MV-4-11 (cell line): ENCODE measurements at regions not wholly inside any gene's neighbourhood (a gene's known extent, or its start where the extent isn't known, plus 50 kb on each side); places are given as distances from the start of the nearest gene placed in this dataset.
"Not testable (repeated sequence)": the region's sequence is repeated elsewhere in the genome, so short reads cannot be mapped to it uniquely, and the experiment has no call there.

Experiments
- DNase-seq: peaks from one replicate; lab custom pipeline; 2025; lab: John Stamatoyannopoulos, UW

DNA sequence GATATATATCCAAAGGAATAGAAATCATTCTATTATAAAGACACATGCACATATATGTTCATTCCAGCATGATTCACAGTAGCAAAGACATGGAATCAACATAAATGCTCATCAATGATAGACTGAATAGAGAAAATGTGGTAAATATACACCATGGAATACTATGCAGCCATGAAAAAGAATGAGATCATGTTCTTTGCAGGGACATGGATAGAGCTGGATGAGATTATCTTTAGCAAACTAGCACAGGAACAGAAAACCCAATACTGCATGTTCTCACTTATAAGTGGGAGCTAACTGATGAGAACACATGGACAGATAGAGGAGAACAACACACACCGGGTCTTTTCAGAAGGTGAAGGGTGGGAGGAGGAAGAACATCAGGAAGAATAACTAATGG, 1318.6 kb downstream of the PCDH19 start:
- DNase-seq, result no peak

DNA sequence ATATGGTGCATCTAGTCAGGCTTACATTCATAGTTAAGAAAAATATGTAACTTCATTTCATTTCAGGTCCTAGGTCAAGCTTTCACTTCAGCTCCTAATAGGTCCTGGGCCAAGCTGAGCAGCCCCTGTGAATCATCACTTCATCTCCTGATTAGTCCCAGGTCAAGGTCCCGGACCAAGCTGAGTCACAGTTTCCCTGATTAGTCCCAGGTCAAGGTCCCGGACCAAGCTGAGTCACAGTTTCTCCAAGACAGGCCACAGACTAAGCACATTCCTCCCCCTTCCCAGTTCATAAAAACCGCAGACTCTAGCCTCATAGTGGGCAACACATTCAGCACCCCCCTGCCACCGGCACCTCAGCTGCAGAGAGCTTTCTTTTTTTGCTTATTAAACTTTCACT, 1331.8 kb downstream of the PCDH19 start:
- no peak for DNase-seq

DNA sequence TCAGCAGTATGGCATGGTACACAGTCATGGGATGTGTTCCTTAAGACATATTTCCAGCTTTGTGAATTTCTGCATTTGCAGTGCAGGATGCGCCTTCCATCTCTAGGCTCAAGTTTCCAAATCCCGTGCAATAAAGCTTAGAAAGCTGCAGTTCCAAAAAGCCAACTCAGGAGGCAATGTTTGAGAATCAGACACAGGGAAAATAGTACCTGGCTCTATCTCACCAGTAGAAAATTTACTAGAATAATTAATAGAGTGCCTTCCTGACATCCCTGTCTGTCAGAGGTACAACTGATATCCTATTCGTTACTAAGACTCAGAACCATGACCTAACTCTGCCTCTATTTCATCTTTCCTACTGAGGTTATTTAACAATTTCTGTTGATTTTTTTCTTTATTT, 1333.0 kb downstream of the PCDH19 start:
- no peak for DNase-seq

DNA sequence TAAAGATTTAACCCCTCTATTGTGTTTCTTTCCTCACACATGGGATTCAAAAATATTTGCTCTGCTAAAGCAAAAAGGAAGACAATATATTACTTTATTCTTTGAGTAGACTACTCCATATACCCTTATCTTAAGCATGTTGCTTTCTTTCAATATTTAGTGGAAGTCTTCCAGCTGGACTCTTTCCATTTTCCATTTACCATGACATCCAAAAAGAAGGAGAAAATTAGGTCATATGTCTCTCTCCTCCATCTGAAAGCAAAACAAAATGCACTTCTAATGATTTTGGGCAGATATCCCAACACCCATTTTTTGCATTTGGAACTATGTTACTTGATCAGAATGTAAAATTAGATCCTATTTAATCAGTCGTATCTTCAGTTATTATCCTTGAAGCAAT, 1336.5 kb downstream of the PCDH19 start:
- no peak for DNase-seq

DNA sequence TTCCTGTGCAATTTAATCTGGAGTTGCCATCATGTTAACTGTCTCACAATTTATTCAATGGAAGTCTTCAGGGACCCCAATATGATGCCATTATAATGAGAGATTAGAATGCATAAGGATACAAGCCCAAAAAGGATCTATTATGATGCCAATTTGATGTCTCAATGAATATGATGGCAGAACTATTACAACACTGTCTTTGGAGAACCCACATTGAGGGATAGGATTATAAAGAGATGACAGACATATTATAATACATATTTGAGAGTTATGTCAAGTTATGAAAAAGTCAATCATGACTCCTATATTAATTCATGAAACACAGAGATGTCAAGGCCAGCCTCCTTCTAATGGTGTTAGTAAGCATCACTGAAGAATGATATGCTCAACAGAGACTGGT, 1358.4 kb downstream of the PCDH19 start:
- DNase-seq, result no peak

DNA sequence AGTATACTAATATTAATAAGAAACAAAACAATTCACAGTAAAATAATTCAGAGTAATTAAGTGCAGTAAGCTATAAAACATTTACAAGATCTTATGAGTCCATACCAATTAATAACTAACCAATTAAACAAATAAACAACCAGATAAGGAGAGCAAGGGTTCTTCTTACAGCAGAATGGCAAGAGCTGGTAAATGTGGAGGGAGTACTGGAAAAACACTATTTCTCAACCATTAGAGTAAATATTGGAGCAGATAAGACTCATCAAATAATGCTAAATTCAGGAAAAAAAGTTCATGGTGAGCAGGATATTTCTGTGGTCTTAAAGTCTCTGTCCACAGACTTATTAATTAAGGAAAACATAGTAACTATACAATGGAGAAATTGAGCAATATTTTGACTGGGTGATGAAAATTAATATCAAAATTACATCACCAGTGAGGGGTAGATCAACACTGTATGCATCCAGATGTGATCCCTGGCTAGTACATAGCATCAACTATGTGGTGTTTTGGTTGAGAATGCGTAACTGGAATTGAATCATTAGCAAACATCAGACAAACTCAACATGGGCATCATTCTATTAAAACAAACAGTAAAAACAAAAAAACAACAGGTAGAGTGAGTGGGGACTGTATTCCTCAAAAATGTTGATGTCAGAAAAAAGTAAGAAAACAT, 1376.7 kb downstream of the PCDH19 start:
- DNase-seq, result no peak

DNA sequence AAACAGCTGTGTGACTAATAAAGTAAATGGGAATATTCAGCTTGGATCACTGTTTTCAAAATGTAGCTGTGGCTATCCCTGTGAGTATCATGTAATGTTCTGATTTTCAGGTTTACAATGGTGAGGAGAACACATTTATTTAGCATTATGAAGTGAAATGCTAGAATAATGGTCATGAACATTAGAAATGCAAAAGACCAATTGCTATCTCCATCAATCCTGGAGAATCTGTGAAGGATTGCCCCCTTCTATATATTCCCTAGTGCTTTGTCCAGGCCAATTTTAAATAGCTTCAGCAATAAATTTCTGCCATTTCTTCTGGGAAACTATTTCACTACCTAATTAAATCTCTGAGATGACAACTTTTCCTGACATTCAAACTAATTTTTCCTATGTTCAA, 1399.1 kb downstream of the PCDH19 start:
- DNase-seq, result no peak

DNA sequence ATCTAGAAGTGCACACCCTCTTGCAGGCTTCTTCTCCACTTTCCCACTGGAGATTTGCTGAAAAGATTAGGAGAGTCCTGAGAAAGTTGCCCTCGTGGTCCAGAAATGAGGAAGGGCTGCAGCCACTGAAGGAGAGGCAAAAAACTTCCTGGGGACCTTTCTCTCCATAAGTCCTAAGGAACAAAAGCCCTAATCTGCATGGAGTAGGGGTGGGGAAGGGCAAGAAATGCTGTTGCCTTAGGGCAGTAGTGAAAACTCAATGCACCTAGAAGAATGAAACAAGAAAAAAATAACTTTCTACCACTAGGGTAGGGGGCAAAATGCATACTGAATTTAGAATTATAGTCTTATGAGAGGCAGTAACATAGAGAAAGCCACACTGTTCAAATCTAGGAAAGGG, 1408.8 kb downstream of the PCDH19 start:
- DNase-seq, result no peak

DNA sequence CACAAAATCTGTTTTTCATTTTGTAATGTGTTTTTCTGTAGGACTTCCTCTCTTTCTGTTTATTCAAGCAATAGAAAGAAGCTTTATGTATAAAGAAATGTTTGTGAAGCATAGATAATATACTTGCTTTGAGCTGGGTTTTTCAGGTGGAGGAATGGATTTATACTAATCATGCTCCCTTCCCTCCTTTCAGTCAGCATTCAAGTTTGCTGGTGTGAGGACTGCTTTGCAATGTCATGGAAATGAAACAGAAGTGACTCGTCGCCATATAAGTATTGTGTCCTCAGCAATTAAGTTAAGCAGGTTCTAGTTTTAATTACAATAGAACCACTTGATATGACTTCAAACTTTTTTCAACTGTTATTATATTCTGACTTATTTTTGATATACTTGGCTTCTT, 1447.1 kb downstream of the PCDH19 start:
- DNase-seq, result no peak

DNA sequence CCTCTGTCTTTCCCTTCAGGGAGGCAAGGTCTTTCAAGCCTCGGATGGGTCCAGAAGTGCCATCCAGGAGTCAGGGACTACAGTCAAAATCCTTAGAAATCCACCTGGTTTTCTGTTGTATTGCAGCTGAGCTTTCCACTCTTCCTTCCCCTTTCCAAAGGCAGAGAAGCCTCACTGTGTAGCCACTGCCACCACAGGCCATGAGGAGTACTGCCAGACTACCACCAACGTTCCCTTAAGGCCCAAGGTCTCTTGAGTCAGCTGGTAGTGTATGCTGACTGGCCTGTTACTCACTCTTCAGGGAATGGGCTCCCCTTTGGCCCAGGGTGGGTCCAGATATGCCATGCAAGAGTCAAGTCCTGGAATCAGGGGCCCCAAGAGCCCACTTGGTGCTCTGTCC, 1454.1 kb downstream of the PCDH19 start:
- DNase-seq, result no peak

DNA sequence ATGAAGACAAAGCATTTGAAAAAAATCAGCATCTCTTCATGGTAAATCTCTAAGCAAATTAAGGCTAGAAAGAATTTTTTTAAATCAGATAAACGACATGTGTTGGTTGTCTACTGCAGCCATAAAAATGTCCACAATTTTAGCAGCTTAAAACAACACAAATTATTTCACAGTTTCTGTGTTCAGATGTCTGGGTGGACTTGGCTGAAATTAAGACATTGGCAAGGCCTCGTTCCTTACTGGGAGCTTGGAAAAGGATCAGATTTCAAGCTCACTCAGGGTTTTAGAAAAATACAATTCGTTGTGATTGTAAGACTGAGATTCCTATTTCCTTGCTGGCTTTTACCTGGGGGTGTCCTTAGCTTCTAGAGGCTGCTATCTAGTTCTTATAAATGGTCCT, 1470.6 kb downstream of the PCDH19 start:
- no peak for DNase-seq

DNA sequence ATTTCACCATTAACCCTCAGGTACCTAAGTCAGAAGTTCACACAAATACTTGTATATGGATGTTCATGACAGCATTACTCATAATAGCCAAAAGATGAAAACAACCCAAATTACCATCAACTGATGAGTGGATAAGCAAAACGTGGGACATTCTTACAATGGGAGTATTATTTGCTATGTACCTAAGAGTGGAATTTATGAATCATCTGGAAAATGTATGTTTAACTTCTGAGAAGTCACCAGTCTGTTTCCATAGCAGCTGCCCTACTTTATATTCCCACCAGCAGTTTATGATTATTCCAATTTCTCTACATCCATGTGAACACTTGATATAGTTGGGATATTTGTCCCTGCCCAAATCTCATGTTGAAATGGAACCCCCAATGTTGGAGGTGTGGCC, 1478.9 kb downstream of the PCDH19 start:
- DNase-seq, result no peak

DNA sequence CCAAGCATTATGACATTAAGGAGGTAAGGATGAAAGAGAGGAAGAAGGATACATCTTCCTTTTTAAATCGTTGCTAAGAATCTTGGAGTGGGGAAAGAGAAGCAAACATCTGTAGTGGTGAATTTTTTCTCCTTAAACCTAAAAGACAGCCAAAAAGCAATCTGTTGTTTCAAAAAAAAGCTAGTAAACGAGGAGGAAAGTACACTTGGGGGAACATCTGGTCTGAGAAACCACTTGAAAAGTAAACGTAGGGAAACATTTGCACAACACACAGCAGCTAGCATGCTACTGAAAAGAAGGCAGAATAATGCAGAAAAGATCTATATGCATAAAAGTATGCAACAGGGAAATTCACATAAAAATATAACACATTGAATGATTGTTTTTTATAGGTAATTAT, 1485.6 kb downstream of the PCDH19 start:
- DNase-seq, result no peak

DNA sequence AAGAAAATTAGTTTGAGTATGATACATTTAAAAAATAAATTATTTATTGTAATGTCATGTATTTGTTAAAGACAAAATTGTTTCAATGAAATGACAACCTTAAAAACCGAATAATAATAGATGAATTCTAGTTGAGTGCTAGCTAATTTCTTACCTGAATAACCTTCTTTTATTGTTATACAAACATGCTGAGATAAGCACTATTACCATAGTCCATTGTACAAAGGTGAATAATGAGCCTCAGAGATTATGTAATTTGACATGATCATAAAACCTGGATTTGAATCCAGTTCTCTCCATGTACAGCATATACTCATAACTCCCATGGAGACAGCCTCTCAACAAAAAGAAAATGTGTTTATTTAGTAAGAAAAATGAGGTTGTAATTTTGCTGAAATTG, 1512.9 kb downstream of the PCDH19 start:
- DNase-seq, result no peak

DNA sequence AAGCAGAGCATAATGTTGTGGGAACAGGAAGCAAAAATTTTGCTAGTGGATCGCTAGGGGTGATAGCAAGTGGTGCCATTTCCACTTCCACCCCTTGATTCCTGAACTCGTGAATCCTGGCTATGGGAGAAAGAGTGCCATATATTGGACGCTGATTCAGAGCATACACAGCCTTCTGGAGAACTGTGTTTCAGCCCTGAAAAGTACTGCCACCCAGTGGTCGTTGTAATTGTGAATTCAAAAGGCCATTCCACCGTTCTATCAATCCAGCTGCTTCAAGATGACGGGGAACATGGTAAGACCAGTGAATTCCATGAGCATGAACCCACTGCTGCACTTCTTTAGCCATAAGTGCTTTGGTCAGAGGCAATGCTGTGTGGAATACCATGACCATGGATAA, 1559.4 kb downstream of the PCDH19 start:
- DNase-seq, result not testable (repeated sequence)
